ENCODE measurements at regions not wholly inside any gene's neighbourhood (a gene's known extent, or its start where the extent isn't known, plus 50 kb on each side); places are given as distances from the start of the nearest gene placed in this dataset.

DNA sequence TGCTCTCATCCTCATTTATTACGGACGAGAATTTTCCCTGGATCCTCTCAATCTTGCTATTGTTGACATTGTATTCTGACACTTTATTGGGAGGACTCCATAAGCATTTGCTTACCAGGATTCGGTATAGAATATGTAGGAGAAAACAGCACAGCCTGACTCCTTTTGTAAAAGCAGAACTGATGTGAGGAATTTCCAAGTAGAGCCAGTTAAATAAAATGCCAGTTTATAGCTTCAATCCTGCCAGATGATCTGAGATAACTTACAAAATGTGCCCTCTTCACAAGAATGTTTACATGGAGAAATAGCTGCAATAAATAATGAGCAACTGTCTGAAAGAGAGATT is 332.9 kb upstream of the PRICKLE1 start:
- no peak overlapping the region for H3K27ac ChIP-seq (ENCODE audit: low read depth in 1 of 2, low read length in 2 of 2)
- Mint-ChIP-seq H3K36me3 (no peaks in the 10 kb centered on the region), H3K27ac (no peak overlapping the region), H3K27me3 (ENCODE audit: low read depth in 3 of 3) (no peaks in the 10 kb centered on the region), H3K4me1 (no peaks in the 10 kb centered on the region), H3K4me3 (no peak overlapping the region), H3K9me3 (peaks cover 0 to 11% (median 5%) of the 10 kb centered on the region in 7 donors)
- no peaks in the 10 kb centered on the region for H3K9me3 ChIP-seq (replicated peaks in 1 of 2; ENCODE audit: control insufficient read depth in 1 of 2, insufficient read depth in 1 of 2, low read length in 2 of 2)
- no peak for DNase-seq
- H3K4me2 ChIP-seq (replicated peaks; ENCODE audit: extremely low read depth, low read length, poor library complexity, severe bottlenecking): no peak overlapping the region
- no peak for TF ChIP-seq CTCF (IDR thresholded peaks at IDR 0.05)
- no peak overlapping the region for H3K4me3 ChIP-seq (replicated peaks in 1 of 3; ENCODE audit: low read depth in 2 of 3, low read length in 3 of 3)
- H3K36me3 ChIP-seq (replicated peaks in 1 of 2; ENCODE audit: control insufficient read depth in 1 of 2, insufficient read depth in 2 of 2, low read length in 2 of 2): no peaks in the 10 kb centered on the region
- no peak overlapping the region for H2AFZ ChIP-seq (ENCODE audit: insufficient read depth, low read depth, low read length, poor library complexity, severe bottlenecking)
- H3K9ac ChIP-seq (ENCODE audit: insufficient read depth, low read length, poor library complexity, severe bottlenecking): no peak overlapping the region
- intact Hi-C loops (cut with micrococcal nuclease): no loop called here
- 100% methylated on average over 2 of the region's 3 CpGs for WGBS (ENCODE audit: insufficient coverage)
- H3K27me3 ChIP-seq (ENCODE audit: control insufficient read depth in 2 of 2, insufficient read depth in 2 of 2, low read length in 2 of 2): no peaks in the 10 kb centered on the region
- H3K4me1 ChIP-seq (ENCODE audit: control insufficient read depth in 1 of 2, insufficient read depth in 2 of 2, low read length in 2 of 2): no peaks in the 10 kb centered on the region
- no peaks in the 10 kb centered on the region for H4K20me1 ChIP-seq (ENCODE audit: insufficient read depth, low read length)
- no peaks in the 10 kb centered on the region for H3K79me2 ChIP-seq (ENCODE audit: insufficient read depth, low read length)

DNA sequence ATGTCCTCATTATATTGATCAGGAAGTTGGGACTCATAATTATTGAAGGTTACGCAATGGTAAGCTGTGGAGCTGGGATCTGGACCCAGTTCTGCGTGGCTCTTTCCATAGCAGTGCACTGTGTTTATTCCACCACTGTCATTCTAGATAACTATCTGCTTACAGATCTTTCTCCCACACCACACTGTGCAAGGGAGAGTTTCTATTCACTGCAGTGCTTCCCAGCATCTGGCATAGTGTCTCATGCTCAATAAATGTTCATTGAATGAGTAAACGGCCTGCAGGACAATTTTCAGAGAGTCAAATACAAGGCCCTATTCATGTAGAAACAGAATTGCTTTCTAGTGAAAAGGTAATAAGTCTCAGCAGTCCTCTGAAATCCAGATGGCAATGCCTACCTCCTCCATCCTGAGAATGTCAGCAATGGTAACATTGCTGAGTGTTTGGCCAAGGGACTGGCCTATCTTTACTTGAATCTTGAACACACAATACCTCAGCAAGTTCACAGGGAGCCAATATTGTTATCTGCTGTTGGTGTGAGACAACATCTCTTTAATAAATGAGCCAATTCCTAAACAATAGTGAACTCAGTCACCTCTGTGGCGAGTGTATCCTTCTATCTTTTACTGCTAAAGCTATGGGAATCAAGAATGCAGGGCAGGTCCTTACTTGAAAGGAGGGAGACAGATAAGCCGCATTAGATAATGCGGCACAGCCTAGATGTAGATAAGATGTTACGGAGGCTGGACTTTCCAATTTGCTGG is 332.4 kb upstream of the PRICKLE1 start:
- Histone ChIP-seq H3K27me3 (ENCODE audit: control insufficient read depth in 2 of 2, insufficient read depth in 2 of 2, low read length in 2 of 2) (no peaks in the 10 kb centered on the region), H3K4me1 (ENCODE audit: control insufficient read depth in 1 of 2, insufficient read depth in 2 of 2, low read length in 2 of 2) (no peaks in the 10 kb centered on the region), H3K79me2 (ENCODE audit: insufficient read depth, low read length) (no peaks in the 10 kb centered on the region), H3K4me2 (replicated peaks; ENCODE audit: extremely low read depth, low read length, poor library complexity, severe bottlenecking) (no peak overlapping the region), H3K4me3 (replicated peaks in 1 of 3; ENCODE audit: low read depth in 2 of 3, low read length in 3 of 3) (no peak overlapping the region), H3K36me3 (replicated peaks in 1 of 2; ENCODE audit: control insufficient read depth in 1 of 2, insufficient read depth in 2 of 2, low read length in 2 of 2) (no peaks in the 10 kb centered on the region), H3K27ac (ENCODE audit: low read depth in 1 of 2, low read length in 2 of 2) (no peak overlapping the region), H3K9ac (ENCODE audit: insufficient read depth, low read length, poor library complexity, severe bottlenecking) (no peak overlapping the region), H2AFZ (ENCODE audit: insufficient read depth, low read depth, low read length, poor library complexity, severe bottlenecking) (no peak overlapping the region), H4K20me1 (ENCODE audit: insufficient read depth, low read length) (no peaks in the 10 kb centered on the region), H3K9me3 (replicated peaks in 1 of 2; ENCODE audit: control insufficient read depth in 1 of 2, insufficient read depth in 1 of 2, low read length in 2 of 2) (no peaks in the 10 kb centered on the region)
- intact Hi-C loops (cut with micrococcal nuclease): no loop called here
- peaks cover 0 to 11% (median 5%) of the 10 kb centered on the region in 7 donors for H3K9me3 Mint-ChIP-seq
- H3K27me3 Mint-ChIP-seq (ENCODE audit: low read depth in 3 of 3): no peaks in the 10 kb centered on the region
- DNase-seq: no peak
- H3K27ac Mint-ChIP-seq: no peak overlapping the region
- no peak for TF ChIP-seq CTCF (IDR thresholded peaks at IDR 0.05)
- H3K36me3 Mint-ChIP-seq: no peaks in the 10 kb centered on the region
- 100% methylated on average over 2 of the region's 7 CpGs for WGBS (ENCODE audit: insufficient coverage)
- H3K4me1 Mint-ChIP-seq: no peaks in the 10 kb centered on the region
- H3K4me3 Mint-ChIP-seq: no peak overlapping the region
